Activated CD8-positive, alpha-beta T cell treated with anti-CD3 and anti-CD28 coated beads for 36 hours (primary cell): ENCODE measurements at regions not wholly inside any gene's neighbourhood (a gene's known extent, or its start where the extent isn't known, plus 50 kb on each side); places are given as distances from the start of the nearest gene placed in this dataset.

Experiments
- ATAC-seq: fragments of 200-7000 bp; cut with Tn5 transposase; one replicate; pipeline ENCODE4 v1.10.0; 2021; ENCODE audit warnings: mild to moderate bottlenecking, moderate library complexity
- CTCF ChIA-PET: fragments of 350-600 bp; sonication (Branson Sonifier 250); formaldehyde crosslinking; loops from one replicate; lab custom pipeline; 2021; ENCODE audit warnings: antibody characterized with exemption; lab: Charles Lee
- POLR2A ChIA-PET: fragments of 350-600 bp; sonication (Branson Sonifier 250); formaldehyde crosslinking; loops from one replicate; lab custom pipeline; 2021; ENCODE audit warnings: antibody characterized with exemption; lab: Charles Lee
- DNase-seq: peaks from one replicate; pipeline ENCODE4 v3.0.0-alpha.2; 2020
- H3K27ac Mint-ChIP-seq: one replicate; pipeline ENCODE4 v1.8.0; 2021; ENCODE audit warnings: mild to moderate bottlenecking, mixed read lengths
- H3K27me3 Mint-ChIP-seq: one replicate; pipeline ENCODE4 v1.8.0; 2021; ENCODE audit warnings: mixed read lengths
- H3K36me3 Mint-ChIP-seq: one replicate; pipeline ENCODE4 v1.8.0; 2021; ENCODE audit warnings: low read depth, mixed read lengths
- H3K4me1 Mint-ChIP-seq: one replicate; pipeline ENCODE4 v1.8.0; 2021; ENCODE audit warnings: low read depth, mixed read lengths
- H3K4me3 Mint-ChIP-seq: one replicate; pipeline ENCODE4 v1.8.0; 2021; ENCODE audit warnings: mild to moderate bottlenecking, moderate library complexity, mixed read lengths
- H3K9me3 Mint-ChIP-seq: one replicate; pipeline ENCODE4 v1.8.0; 2021; ENCODE audit warnings: mixed read lengths
- CTCF ChIP-seq: fragments of 200-600 bp; IDR thresholded peaks from one replicate; pipeline ENCODE4 v1.8.0; 2022; ENCODE audit warnings: antibody characterized with exemption, mild to moderate bottlenecking
- intact Hi-C: fragments of 100-400 bp; cut with micrococcal nuclease; formaldehyde crosslinking; loops from one replicate; pipeline ENCODE4 v1.10.0; 2022

GRCh38 chr5:93819668-93820067 is 78.3 kb upstream of the POU5F2 start:
- DNase-seq (no peak), ATAC-seq (no peak)
- Mint-ChIP-seq H3K4me3 (no peak overlapping the region), H3K27me3 (no peaks in the 10 kb centered on the region), H3K36me3 (peaks cover 5% of the 10 kb centered on the region), H3K27ac (no peak overlapping the region), H3K9me3 (peaks cover 2% of the 10 kb centered on the region), H3K4me1 (no peaks in the 10 kb centered on the region)
- intact Hi-C loops = no loop called here
- ChIA-PET CTCF (no interaction called here), POLR2A (no interaction called here)
- TF ChIP-seq CTCF = no peak

- peaks cover 3% of the 10 kb centered on the region for H3K36me3 Mint-ChIP-seq
- no peak overlapping the region for H3K27ac Mint-ChIP-seq
- DNase-seq = no peak
- ChIA-PET CTCF (interaction anchor here (3.2 kb wide), 1 partner anchor 10 kb away, joined by 11 read pairs; no protein-coding TSS in a partner anchor), POLR2A (no interaction called here)
- H3K4me1 Mint-ChIP-seq = no peaks in the 10 kb centered on the region
- ATAC-seq = no peak
- no peak for TF ChIP-seq CTCF
- H3K27me3 Mint-ChIP-seq = no peaks in the 10 kb centered on the region
- intact Hi-C loops = no loop called here
- H3K4me3 Mint-ChIP-seq = no peak overlapping the region
- H3K9me3 Mint-ChIP-seq = no peaks in the 10 kb centered on the region
Measured at GRCh38 chr5:93810780-93811179, 69.4 kb upstream of the POU5F2 start.

GRCh38 chr5:93809430-93809829 is 68.0 kb upstream of the POU5F2 start:
- intact Hi-C loops = no loop called here
- Mint-ChIP-seq H3K27ac (no peak overlapping the region), H3K36me3 (peaks cover 2% of the 10 kb centered on the region), H3K4me1 (no peaks in the 10 kb centered on the region), H3K9me3 (no peaks in the 10 kb centered on the region), H3K27me3 (no peaks in the 10 kb centered on the region), H3K4me3 (no peak overlapping the region)
- TF ChIP-seq CTCF = no peak
- ATAC-seq (no peak), DNase-seq (no peak)
- ChIA-PET CTCF (interaction anchor here (1.6 to 3.2 kb wide), 2 partner anchors 9 to 90 kb away, joined by 4 to 11 read pairs; no protein-coding TSS in a partner anchor), POLR2A (no interaction called here)

- H3K9me3 Mint-ChIP-seq = no peaks in the 10 kb centered on the region
- no peak for TF ChIP-seq CTCF
- POLR2A ChIA-PET = no interaction called here
- H3K36me3 Mint-ChIP-seq = no peaks in the 10 kb centered on the region
- no peaks in the 10 kb centered on the region for H3K4me1 Mint-ChIP-seq
- CTCF ChIA-PET = interaction anchor here (1.2 to 1.6 kb wide), 2 partner anchors 8 to 91 kb away, joined by 3 to 4 read pairs; no protein-coding TSS in a partner anchor
- intact Hi-C loops = no loop called here
- H3K27me3 Mint-ChIP-seq = no peaks in the 10 kb centered on the region
- no peak overlapping the region for H3K4me3 Mint-ChIP-seq
- no peak for DNase-seq
- H3K27ac Mint-ChIP-seq = no peak overlapping the region
- no peak for ATAC-seq
Measured at GRCh38 chr5:93807846-93808245, 66.4 kb upstream of the POU5F2 start.

GRCh38 chr5:93805616-93806379 is 64.4 kb upstream of the POU5F2 start:
- DNase-seq (no peak), ATAC-seq (no peak)
- Mint-ChIP-seq H3K9me3 (no peaks in the 10 kb centered on the region), H3K4me1 (peaks cover 3% of the 10 kb centered on the region), H3K36me3 (no peaks in the 10 kb centered on the region), H3K27ac (no peak overlapping the region), H3K27me3 (no peaks in the 10 kb centered on the region), H3K4me3 (no peak overlapping the region)
- POLR2A ChIA-PET = interaction anchor here (0.6 kb wide), 1 partner anchor 330 kb away, joined by 3 read pairs; no protein-coding TSS in a partner anchor
- intact Hi-C loops = no loop called here
- no peak for TF ChIP-seq CTCF
- CTCF ChIA-PET = interaction anchor here (1.0 to 1.4 kb wide), 5 partner anchors 10 to 223 kb away, joined by 3 to 6 read pairs (median 5); partner anchors contain the start of gene NR2F1
